CD14-positive monocyte (primary cell): ENCODE measurements at regions not wholly inside any gene's neighbourhood (a gene's known extent, or its start where the extent isn't known, plus 50 kb on each side); places are given as distances from the start of the nearest gene placed in this dataset.

Experiments
- DNase-seq, 3 donors: peaks; one replicate each; pipeline ENCODE4 v3.0.0-alpha.2; 2011 to 2022
- H2AFZ ChIP-seq: 2 replicates; pipeline ENCODE4 v1.6.0; 2012; ENCODE audit warnings: mild to moderate bottlenecking, low read depth, low read length, inconsistent platforms; ENCODE audit not compliant: insufficient read depth, poor library complexity, severe bottlenecking
- H3K27ac ChIP-seq, 2 donors: 1 replicate in 1 of 2; 2 replicates in 1 of 2; pipeline ENCODE4 v1.5.1; 2012 to 2013; ENCODE audit warnings: low read length in 2 of 2, control low read depth in 1 of 2, inconsistent platforms in 1 of 2, low read depth in 1 of 2, mild to moderate bottlenecking in 1 of 2
- H3K27me3 ChIP-seq, 2 donors: one replicate each; pipeline versions ENCODE4 v1.6.0 to v1.6.1; 2011 to 2013; ENCODE audit warnings: low read length in 2 of 2; ENCODE audit not compliant: control insufficient read depth in 2 of 2, insufficient read depth in 2 of 2
- H3K36me3 ChIP-seq, 2 donors: replicated peaks in 1 of 2; 1 replicate in 1 of 2; 2 replicates in 1 of 2; pipeline versions ENCODE4 v1.5.1 to v1.6.1; 2012 to 2013; ENCODE audit warnings: low read length in 2 of 2, control low read depth in 1 of 2, inconsistent platforms in 1 of 2, mild to moderate bottlenecking in 1 of 2; ENCODE audit not compliant: insufficient read depth in 2 of 2, control insufficient read depth in 1 of 2
- H3K4me1 ChIP-seq, 2 donors: 1 replicate in 1 of 2; 2 replicates in 1 of 2; pipeline versions ENCODE4 v1.5.1 to v1.6.1; 2012 to 2013; ENCODE audit warnings: low read length in 2 of 2, control low read depth in 1 of 2, inconsistent platforms in 1 of 2, mild to moderate bottlenecking in 1 of 2, moderate library complexity in 1 of 2; ENCODE audit not compliant: insufficient read depth in 2 of 2, control insufficient read depth in 1 of 2
- H3K4me2 ChIP-seq: replicated peaks from 2 replicates; pipeline ENCODE3; 2012; ENCODE audit warnings: low read length, moderate library complexity, mild to moderate bottlenecking; ENCODE audit not compliant: poor library complexity, severe bottlenecking; ENCODE audit errors: extremely low read depth
- H3K4me3 ChIP-seq, 3 experiments: fragments of 200-600 bp in 1 of 3; sonication (generic) in 1 of 3; replicated peaks in 1 of 3; 1 replicate in 2 of 3; 2 replicates in 1 of 3; pipeline ENCODE4 v1.5.1; 2011 to 2013; ENCODE audit warnings: low read length in 3 of 3, mild to moderate bottlenecking in 3 of 3, control low read depth in 2 of 3, low read depth in 2 of 3, inconsistent platforms in 1 of 3, moderate library complexity in 1 of 3
- H3K79me2 ChIP-seq: 2 replicates; pipeline ENCODE4 v1.6.0; 2012; ENCODE audit warnings: mild to moderate bottlenecking, control low read depth, inconsistent platforms, low read length, moderate library complexity; ENCODE audit not compliant: insufficient read depth
- H3K9ac ChIP-seq: 2 replicates; pipeline ENCODE4 v1.6.0; 2017; ENCODE audit warnings: low read length, mild to moderate bottlenecking; ENCODE audit not compliant: insufficient read depth, poor library complexity, severe bottlenecking
- H3K9me3 ChIP-seq, 2 donors: replicated peaks in 1 of 2; 1 replicate in 1 of 2; 2 replicates in 1 of 2; pipeline versions ENCODE4 v1.5.1 to v1.6.1; 2012 to 2013; ENCODE audit warnings: low read length in 2 of 2, control low read depth in 1 of 2; ENCODE audit not compliant: control insufficient read depth in 1 of 2, insufficient read depth in 1 of 2
- H4K20me1 ChIP-seq: 2 replicates; pipeline ENCODE4 v1.6.0; 2012; ENCODE audit warnings: mild to moderate bottlenecking, low read length, control low read depth, moderate library complexity; ENCODE audit not compliant: insufficient read depth
- H3K27ac Mint-ChIP-seq, 7 donors: one replicate each; pipeline ENCODE4 v1.8.0; 2020; ENCODE audit warnings: mild to moderate bottlenecking in 7 of 7, mixed read lengths in 7 of 7, moderate library complexity in 6 of 7, inconsistent platforms in 2 of 7
- H3K27me3 Mint-ChIP-seq, 3 donors: one replicate each; pipeline ENCODE4 v1.8.0; 2021 to 2022; ENCODE audit warnings: low read depth in 3 of 3, mild to moderate bottlenecking in 3 of 3, mixed read lengths in 3 of 3, moderate library complexity in 3 of 3, inconsistent platforms in 1 of 3
- H3K36me3 Mint-ChIP-seq, 2 donors: one replicate each; pipeline ENCODE4 v1.8.0; 2020; ENCODE audit warnings: mixed read lengths in 2 of 2, inconsistent platforms in 1 of 2, mild to moderate bottlenecking in 1 of 2
- H3K4me1 Mint-ChIP-seq: one replicate; pipeline ENCODE4 v1.8.0; 2020; ENCODE audit warnings: mild to moderate bottlenecking, mixed read lengths
- H3K4me3 Mint-ChIP-seq, 2 donors: one replicate each; pipeline ENCODE4 v1.8.0; 2020; ENCODE audit warnings: mild to moderate bottlenecking in 2 of 2, mixed read lengths in 2 of 2, moderate library complexity in 1 of 2
- H3K9me3 Mint-ChIP-seq, 7 donors: one replicate each; pipeline ENCODE4 v1.8.0; 2020 to 2022; ENCODE audit warnings: mixed read lengths in 7 of 7, mild to moderate bottlenecking in 6 of 7, moderate library complexity in 6 of 7, inconsistent platforms in 2 of 7
- WGBS: methylation state at CpG from one replicate; pipeline ENCODE4 v1.1.5; 2013; ENCODE audit warnings: missing lambda C conversion rate; ENCODE audit not compliant: insufficient coverage; 5-methylcytosine and 5-hydroxymethylcytosine counted together
- intact Hi-C, 2 donors: fragments of 100-400 bp; cut with micrococcal nuclease; formaldehyde crosslinking; loops; one replicate each; pipeline versions ENCODE4 v1.15.0 to v1.15.1; 2023
- TF ChIP-seq, protein P1 (sequence below): fragments of 200-600 bp; IDR thresholded peaks from one replicate; pipeline ENCODE4 v1.8.0; 2022; ENCODE audit warnings: antibody characterized with exemption, mild to moderate bottlenecking

DNA sequence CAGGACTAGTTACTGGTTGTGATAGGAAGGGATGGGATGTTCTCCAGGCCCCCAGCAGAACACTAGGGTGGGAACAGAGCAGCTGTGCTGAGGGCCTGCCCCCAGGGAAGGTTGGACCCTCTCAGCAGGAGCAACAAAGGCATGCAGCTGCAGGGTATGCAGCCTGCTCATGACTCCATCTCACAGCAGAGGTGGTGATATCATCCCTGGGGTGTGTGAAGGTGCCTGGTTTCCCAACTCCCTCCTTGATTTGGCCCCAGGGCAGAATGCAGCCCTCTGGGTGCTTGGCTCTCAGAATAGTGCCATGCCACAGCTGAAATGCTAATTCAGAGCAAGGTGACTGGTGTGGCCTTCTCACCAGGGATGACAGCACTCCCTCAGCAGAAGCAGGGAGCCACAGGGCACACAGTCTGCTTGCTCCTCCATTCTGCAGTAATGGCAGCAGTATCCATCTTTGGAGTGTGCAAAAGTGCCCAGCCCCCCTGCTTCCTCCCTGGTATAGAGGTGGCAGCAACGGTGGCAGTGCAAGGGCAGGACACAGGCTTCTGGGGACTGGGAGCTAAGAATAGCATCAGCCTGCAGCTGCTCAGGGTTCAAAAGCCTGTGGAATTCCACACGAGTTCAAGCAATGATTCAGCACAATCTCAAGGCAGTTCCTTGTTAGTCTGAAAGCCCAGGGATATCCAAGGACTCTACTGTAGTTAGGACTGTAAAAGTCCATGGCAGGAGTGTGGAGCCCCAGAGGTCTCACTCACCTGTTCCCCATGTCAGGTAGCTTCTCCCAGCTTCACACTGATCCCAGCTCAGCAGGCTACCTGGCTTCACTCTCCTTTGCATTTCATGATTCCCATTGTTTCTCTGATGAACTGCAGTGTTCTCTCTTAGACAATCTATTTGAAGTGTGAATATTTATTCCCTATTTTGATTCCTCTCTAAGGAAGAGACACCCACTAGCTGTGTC is 298.1 kb upstream of the FOXG1 start:
- no peaks in the 10 kb centered on the region for H3K36me3 ChIP-seq
- DNase-seq, result no peak
- no peaks in the 10 kb centered on the region for H3K4me1 ChIP-seq
- Mint-ChIP-seq H3K36me3 (no peaks in the 10 kb centered on the region), H3K27me3 (no peaks in the 10 kb centered on the region), H3K4me3 (no peak overlapping the region), H3K4me1 (no peaks in the 10 kb centered on the region), H3K9me3 (peaks cover 0 to 14% (median 4%) of the 10 kb centered on the region in 7 donors), H3K27ac (no peak overlapping the region)
- H3K9ac ChIP-seq, result no peak overlapping the region
- peaks cover 14 to 17% of the 10 kb centered on the region in 2 donors for H3K9me3 ChIP-seq
- intact Hi-C loops, result no loop called here
- no peaks in the 10 kb centered on the region for H3K27me3 ChIP-seq
- no peaks in the 10 kb centered on the region for H3K79me2 ChIP-seq
- 51% methylated on average over 2 of the region's 2 CpGs for WGBS
- TF ChIP-seq, protein P1, sequence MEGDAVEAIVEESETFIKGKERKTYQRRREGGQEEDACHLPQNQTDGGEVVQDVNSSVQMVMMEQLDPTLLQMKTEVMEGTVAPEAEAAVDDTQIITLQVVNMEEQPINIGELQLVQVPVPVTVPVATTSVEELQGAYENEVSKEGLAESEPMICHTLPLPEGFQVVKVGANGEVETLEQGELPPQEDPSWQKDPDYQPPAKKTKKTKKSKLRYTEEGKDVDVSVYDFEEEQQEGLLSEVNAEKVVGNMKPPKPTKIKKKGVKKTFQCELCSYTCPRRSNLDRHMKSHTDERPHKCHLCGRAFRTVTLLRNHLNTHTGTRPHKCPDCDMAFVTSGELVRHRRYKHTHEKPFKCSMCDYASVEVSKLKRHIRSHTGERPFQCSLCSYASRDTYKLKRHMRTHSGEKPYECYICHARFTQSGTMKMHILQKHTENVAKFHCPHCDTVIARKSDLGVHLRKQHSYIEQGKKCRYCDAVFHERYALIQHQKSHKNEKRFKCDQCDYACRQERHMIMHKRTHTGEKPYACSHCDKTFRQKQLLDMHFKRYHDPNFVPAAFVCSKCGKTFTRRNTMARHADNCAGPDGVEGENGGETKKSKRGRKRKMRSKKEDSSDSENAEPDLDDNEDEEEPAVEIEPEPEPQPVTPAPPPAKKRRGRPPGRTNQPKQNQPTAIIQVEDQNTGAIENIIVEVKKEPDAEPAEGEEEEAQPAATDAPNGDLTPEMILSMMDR, result no peak
- H4K20me1 ChIP-seq, result no peaks in the 10 kb centered on the region
- H2AFZ ChIP-seq, result no peak overlapping the region
- H3K27ac ChIP-seq, result no peak overlapping the region
- no peak overlapping the region for H3K4me2 ChIP-seq
- no peak overlapping the region for H3K4me3 ChIP-seq

DNA sequence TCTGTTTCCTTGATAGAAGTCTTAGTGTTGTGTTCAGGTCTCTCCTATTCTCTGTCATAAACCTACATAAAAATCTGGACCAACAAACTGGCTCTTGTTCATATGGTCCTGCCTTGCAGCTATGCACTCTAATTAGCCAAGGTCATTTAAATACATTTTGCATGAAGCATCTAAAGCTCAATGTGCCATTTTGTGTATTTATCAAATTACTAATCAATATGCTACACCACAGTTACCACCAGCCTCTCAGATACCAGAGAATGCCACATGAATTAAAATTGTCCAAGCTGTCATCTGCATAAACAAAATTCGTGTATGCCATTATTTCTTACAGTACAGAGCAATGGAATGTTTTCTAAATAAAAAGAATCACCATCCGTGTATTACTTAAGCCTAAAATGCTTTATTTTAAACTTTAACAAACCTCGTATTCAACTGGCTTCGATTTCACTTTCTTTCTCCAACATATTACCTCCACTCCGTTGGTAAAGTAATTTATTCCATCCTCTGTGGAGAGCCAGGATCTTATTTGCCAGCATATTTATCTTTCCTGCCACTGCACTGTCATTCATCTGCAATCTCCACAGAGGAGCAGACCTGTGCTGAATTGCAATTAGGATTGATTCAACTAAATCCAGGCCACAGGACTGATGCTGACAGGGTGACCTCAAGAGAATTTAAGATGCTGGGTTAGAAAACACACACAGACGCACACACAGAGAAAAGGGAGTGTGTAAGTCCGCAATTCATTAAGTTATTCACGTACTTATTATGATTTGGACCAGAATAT is 284.1 kb upstream of the FOXG1 start:
- H3K4me3 Mint-ChIP-seq, result no peak overlapping the region
- no peak overlapping the region for H3K4me2 ChIP-seq
- H3K9ac ChIP-seq, result no peak overlapping the region
- no peaks in the 10 kb centered on the region for H3K4me1 ChIP-seq
- intact Hi-C loops, result no loop called here
- H3K9me3 Mint-ChIP-seq, result peaks cover 0 to 3% (median 0%) of the 10 kb centered on the region in 7 donors
- H3K27ac Mint-ChIP-seq, result no peak overlapping the region
- no peaks in the 10 kb centered on the region for H3K27me3 ChIP-seq
- H2AFZ ChIP-seq, result no peak overlapping the region
- TF ChIP-seq, protein P1, result no peak
- no peaks in the 10 kb centered on the region for H3K79me2 ChIP-seq
- H3K4me3 ChIP-seq, result no peak overlapping the region
- peaks cover 0 to 1% (median 0%) of the 10 kb centered on the region in 3 donors for H3K27me3 Mint-ChIP-seq
- H3K27ac ChIP-seq, result no peak overlapping the region
- no peaks in the 10 kb centered on the region for H3K4me1 Mint-ChIP-seq
- DNase-seq, result no peak
- no peaks in the 10 kb centered on the region for H4K20me1 ChIP-seq
- no peaks in the 10 kb centered on the region for H3K9me3 ChIP-seq
- 82% methylated on average over 3 of the region's 8 CpGs for WGBS
- H3K36me3 Mint-ChIP-seq, result no peaks in the 10 kb centered on the region
- no peaks in the 10 kb centered on the region for H3K36me3 ChIP-seq
